Activated T-cell treated with anti-CD3 and anti-CD28 coated beads, Interleukin-2, amount 50 U/mL, for 1 hour (primary cell): ENCODE measurements at regions not wholly inside any gene's neighbourhood (a gene's known extent, or its start where the extent isn't known, plus 50 kb on each side); places are given as distances from the start of the nearest gene placed in this dataset.
"Not testable (repeated sequence)": the region's sequence is repeated elsewhere in the genome, so short reads cannot be mapped to it uniquely, and the experiment has no call there.

Experiments used
- DNase-seq: peaks from one replicate; pipeline ENCODE4 v3.0.0-alpha.2; 2020

- DNase-seq, result no peak
These were observed 172.0 kb upstream of the IL15 start for GRCh38 chr4:141464366-141464765.

GRCh38 chr4:141465171-141465570 lies 171.2 kb upstream of the IL15 start:
- DNase-seq, result no peak

- no peak for DNase-seq
These were observed 169.2 kb upstream of the IL15 start for GRCh38 chr4:141467225-141467624.

- no peak for DNase-seq
These were observed 167.0 kb upstream of the IL15 start for GRCh38 chr4:141469392-141469791.

- DNase-seq, result no peak
These were observed 163.3 kb upstream of the IL15 start for GRCh38 chr4:141473026-141473540.

- DNase-seq, result no peak
These were observed 162.4 kb upstream of the IL15 start for GRCh38 chr4:141473952-141474351.

GRCh38 chr4:141480950-141481349 lies 155.4 kb upstream of the IL15 start:
- no peak for DNase-seq

- DNase-seq, result not testable (repeated sequence)
These were observed 152.1 kb upstream of the IL15 start for GRCh38 chr4:141484298-141484697.

- no peak for DNase-seq
These were observed 149.9 kb upstream of the IL15 start for GRCh38 chr4:141486375-141486997.

- DNase-seq, result no peak
These were observed 138.8 kb upstream of the IL15 start for GRCh38 chr4:141497627-141498026.

GRCh38 chr4:141499261-141499853 lies 137.0 kb upstream of the IL15 start:
- DNase-seq, result no peak

- DNase-seq, result no peak
These were observed 135.0 kb upstream of the IL15 start for GRCh38 chr4:141501395-141501794.

GRCh38 chr4:141501931-141502330 lies 134.5 kb upstream of the IL15 start:
- DNase-seq, result no peak

GRCh38 chr4:141502755-141503154 lies 133.6 kb upstream of the IL15 start:
- no peak for DNase-seq

- no peak for DNase-seq
These were observed 133.1 kb upstream of the IL15 start for GRCh38 chr4:141503260-141503659.

GRCh38 chr4:141511055-141511454 lies 125.3 kb upstream of the IL15 start:
- DNase-seq, result no peak

- DNase-seq, result no peak
These were observed 122.5 kb upstream of the IL15 start for GRCh38 chr4:141513866-141514265.

GRCh38 chr4:141518222-141518621 lies 118.2 kb upstream of the IL15 start:
- no peak for DNase-seq

GRCh38 chr4:141524116-141524515 lies 112.3 kb upstream of the IL15 start:
- no peak for DNase-seq

- no peak for DNase-seq
These were observed 111.5 kb upstream of the IL15 start for GRCh38 chr4:141524841-141525240.

- no peak for DNase-seq
These were observed 105.8 kb upstream of the IL15 start for GRCh38 chr4:141530627-141531026.

GRCh38 chr4:141534985-141535384 lies 101.4 kb upstream of the IL15 start:
- DNase-seq, result no peak

GRCh38 chr4:141538001-141538400 lies 98.4 kb upstream of the IL15 start:
- no peak for DNase-seq

- no peak for DNase-seq
These were observed 95.7 kb upstream of the IL15 start for GRCh38 chr4:141540643-141541042.

- no peak for DNase-seq
These were observed 94.5 kb upstream of the IL15 start for GRCh38 chr4:141541851-141542250.
